Panc1 (cell line): ENCODE measurements at regions not wholly inside any gene's neighbourhood (a gene's known extent, or its start where the extent isn't known, plus 50 kb on each side); places are given as distances from the start of the nearest gene placed in this dataset.

ENCODE experiments used
- ATAC-seq: fragments of 200-7000 bp; cut with Tn5 transposase; 2 replicates; pipeline ENCODE4 v1.9.1; 2020; ENCODE audit warnings: mild to moderate bottlenecking, moderate library complexity
- BruUV-seq: library from RNA; stranded (reverse); fragments of 400-500 nt; replicated peaks from 2 replicates; lab custom pipeline; 2021; lab: Mats Ljungman, UMichigan
- CTCF ChIA-PET: fragments of 300-600 bp; sonication (Branson Sonifier 250); formaldehyde crosslinking; loops from one replicate; lab custom pipeline; 2022; ENCODE audit warnings: antibody characterized with exemption; lab: Charles Lee
- POLR2A ChIA-PET: fragments of 300-600 bp; sonication (Branson Sonifier 250); formaldehyde crosslinking; loops from one replicate; lab custom pipeline; 2022; ENCODE audit warnings: antibody characterized with exemption; lab: Charles Lee
- DNase-seq: peaks from one replicate; pipeline ENCODE4 v3.0.0-alpha.2; 2010; ENCODE audit warnings: low read depth, low spot score
- H3K27ac ChIP-seq: 2 replicates; pipeline ENCODE4 v1.5.1; 2011; ENCODE audit warnings: mild to moderate bottlenecking, low read length, inconsistent platforms
- H3K27me3 ChIP-seq: fragments of 200-500 bp; sonication (Bioruptor generic); 2 replicates; pipeline ENCODE4 v1.6.0; 2014; ENCODE audit warnings: low read length, inconsistent platforms; ENCODE audit not compliant: control insufficient read depth, insufficient read depth
- H3K36me3 ChIP-seq: fragments of 200-500 bp; sonication (Bioruptor generic); 2 replicates; pipeline ENCODE4 v1.5.1; 2014; ENCODE audit warnings: inconsistent platforms, mild to moderate bottlenecking, low read length, moderate library complexity; ENCODE audit not compliant: control insufficient read depth, insufficient read depth
- H3K4me1 ChIP-seq: 2 replicates; pipeline ENCODE4 v1.5.1; 2011; ENCODE audit warnings: inconsistent platforms, mild to moderate bottlenecking, low read length, moderate library complexity; ENCODE audit not compliant: control insufficient read depth, insufficient read depth
- H3K4me3 ChIP-seq, 2 experiments: 2 replicates each; pipeline ENCODE4 v1.5.1; 2011 to 2012; ENCODE audit warnings: low read depth in 2 of 2, low read length in 2 of 2, mild to moderate bottlenecking in 2 of 2, inconsistent platforms in 1 of 2, moderate library complexity in 1 of 2
- H3K9me3 ChIP-seq: fragments of 200-500 bp; sonication (Bioruptor generic); 2 replicates; pipeline ENCODE4 v1.5.1; 2014; ENCODE audit warnings: low read depth, mild to moderate bottlenecking, inconsistent platforms, low read length, moderate library complexity; ENCODE audit not compliant: control insufficient read depth, insufficient read depth
- CTCF ChIP-seq: fragments of 450-650 bp; IDR thresholded peaks from 2 replicates; pipeline ENCODE4 v1.5.1; 2017; ENCODE audit warnings: mild to moderate bottlenecking
- POLR2AphosphoS5 ChIP-seq: IDR thresholded peaks from 2 replicates; pipeline ENCODE4 v1.6.1; 2012; ENCODE audit warnings: mild to moderate bottlenecking, low read depth, low read length, moderate library complexity
- REST ChIP-seq, 2 experiments: IDR thresholded peaks; 2 replicates each; pipeline ENCODE4 v1.6.1; 2011 to 2012; ENCODE audit warnings: low read depth in 2 of 2, control low read depth in 1 of 2, low read length in 1 of 2, mild to moderate bottlenecking in 1 of 2, moderate library complexity in 1 of 2; ENCODE audit not compliant: insufficient read depth in 1 of 2
- SIN3A ChIP-seq: IDR thresholded peaks from 2 replicates; pipeline ENCODE4 v1.6.1; 2012; ENCODE audit warnings: low read depth, mild to moderate bottlenecking, low read length, moderate library complexity, borderline replicate concordance; ENCODE audit not compliant: insufficient read depth
- TCF7L2 ChIP-seq: IDR thresholded peaks from 2 replicates; pipeline ENCODE4 v1.6.1; 2011; ENCODE audit warnings: mild to moderate bottlenecking, low read depth, low read length, inconsistent platforms
- in situ Hi-C: cut with HindIII; loops from 2 replicates; pipeline ENCODE4 v1.10.0; 2016; ENCODE audit warnings: low sequenced_read_pairs, low pct_unique_long_range_greater_than_20kb
- intact Hi-C: fragments of 100-400 bp; cut with micrococcal nuclease; formaldehyde crosslinking; loops from one replicate; pipeline ENCODE4 v1.10.0; 2022; ENCODE audit not compliant: unreplicated experiment

- ChIA-PET CTCF (no interaction called here), POLR2A (no interaction called here)
- intact Hi-C loops, result no loop called here
- Histone ChIP-seq H3K4me3 (no peak overlapping the region), H3K36me3 (no peaks in the 10 kb centered on the region), H3K27me3 (no peaks in the 10 kb centered on the region), H3K27ac (no peak overlapping the region), H3K4me1 (no peaks in the 10 kb centered on the region), H3K9me3 (no peaks in the 10 kb centered on the region)
- ATAC-seq (no peak), DNase-seq (no peak)
- in situ Hi-C loops, result no loop called here
- TF ChIP-seq REST (IDR thresholded peaks at IDR 0.05; ENCODE audit: insufficient read depth in 1 of 2, low read depth in 2 of 2, low read length in 1 of 2) (no peak), TCF7L2 (no peak), POLR2AphosphoS5 (no peak), CTCF (no peak), SIN3A (no peak)
- BruUV-seq, result no TSS peak
Observed at GRCh38 chr2:183219888-183220287, 95.6 kb downstream of the NUP35 start.

GRCh38 chr2:183222751-183223150 lies 98.5 kb downstream of the NUP35 start:
- in situ Hi-C loops, result no loop called here
- intact Hi-C loops, result no loop called here
- no peaks in the 10 kb centered on the region for H3K36me3 ChIP-seq
- CTCF ChIA-PET, result interaction anchor here (0.5 kb wide), 1 partner anchor 35 kb away, joined by 5 read pairs; no protein-coding TSS in a partner anchor
- ATAC-seq, result no peak
- DNase-seq, result no peak
- BruUV-seq, result no TSS peak
- no peaks in the 10 kb centered on the region for H3K27me3 ChIP-seq
- POLR2A ChIA-PET, result no interaction called here
- no peak for TF ChIP-seq REST (IDR thresholded peaks at IDR 0.05; ENCODE audit: insufficient read depth in 1 of 2, low read depth in 2 of 2, low read length in 1 of 2)
- no peak overlapping the region for H3K27ac ChIP-seq
- no peaks in the 10 kb centered on the region for H3K9me3 ChIP-seq
- H3K4me1 ChIP-seq, result no peaks in the 10 kb centered on the region
- H3K4me3 ChIP-seq, result no peak overlapping the region
